ENCODE measurements at regions not wholly inside any gene's neighbourhood (a gene's known extent, or its start where the extent isn't known, plus 50 kb on each side); places are given as distances from the start of the nearest gene placed in this dataset.

- no peaks in the 10 kb centered on the region for H3K4me1 ChIP-seq (ENCODE audit: control insufficient read depth, insufficient read depth, low read length)
- no peak overlapping the region for H3K27ac ChIP-seq (ENCODE audit: low read length)
- H3K4me3 ChIP-seq (ENCODE audit: low read depth in 2 of 2, low read length in 2 of 2): no peak overlapping the region
- TF ChIP-seq TCF7L2 (IDR thresholded peaks at IDR 0.05; ENCODE audit: low read depth, low read length) (no peak), REST (IDR thresholded peaks at IDR 0.05; ENCODE audit: insufficient read depth in 1 of 2, low read depth in 2 of 2, low read length in 1 of 2) (no peak), POLR2AphosphoS5 (IDR thresholded peaks at IDR 0.05; ENCODE audit: low read depth, low read length) (no peak), SIN3A (IDR thresholded peaks at IDR 0.05; ENCODE audit: borderline replicate concordance, insufficient read depth, low read depth, low read length) (no peak), CTCF (IDR thresholded peaks at IDR 0.05) (no peak)
- BruUV-seq (replicated peaks): no TSS peak
- in situ Hi-C loops (cut with HindIII; ENCODE audit: low pct_unique_long_range_greater_than_20kb, low sequenced_read_pairs): no loop called here
- no peaks in the 10 kb centered on the region for H3K9me3 ChIP-seq (ENCODE audit: control insufficient read depth, insufficient read depth, low read depth, low read length)
- ChIA-PET POLR2A (no interaction called here), CTCF (no interaction called here)
- H3K27me3 ChIP-seq (ENCODE audit: control insufficient read depth, insufficient read depth, low read length): no peaks in the 10 kb centered on the region
- ATAC-seq (no peak), DNase-seq (ENCODE audit: low read depth, low spot score) (no peak)
- H3K36me3 ChIP-seq (ENCODE audit: control insufficient read depth, insufficient read depth, low read length): no peaks in the 10 kb centered on the region
- intact Hi-C loops (cut with micrococcal nuclease; ENCODE audit: unreplicated experiment): no loop called here
Observed at GRCh38 chr2:21567395-21567794, 443.6 kb downstream of the TDRD15 start.

GRCh38 chr2:21571686-21572085, 447.9 kb downstream of the TDRD15 start:
- CTCF ChIA-PET: no interaction called here
- no peak overlapping the region for H3K27ac ChIP-seq (ENCODE audit: low read length)
- no TSS peak for BruUV-seq (replicated peaks)

More at GRCh38 chr2:21571686-21572085, 447.9 kb downstream of the TDRD15 start:
- in situ Hi-C loops (cut with HindIII; ENCODE audit: low pct_unique_long_range_greater_than_20kb, low sequenced_read_pairs): no loop called here
- Histone ChIP-seq H3K27me3 (ENCODE audit: control insufficient read depth, insufficient read depth, low read length) (no peaks in the 10 kb centered on the region), H3K4me1 (ENCODE audit: control insufficient read depth, insufficient read depth, low read length) (no peaks in the 10 kb centered on the region), H3K36me3 (ENCODE audit: control insufficient read depth, insufficient read depth, low read length) (no peaks in the 10 kb centered on the region), H3K4me3 (ENCODE audit: low read depth in 2 of 2, low read length in 2 of 2) (no peak overlapping the region), H3K9me3 (ENCODE audit: control insufficient read depth, insufficient read depth, low read depth, low read length) (no peaks in the 10 kb centered on the region)
- TF ChIP-seq SIN3A (IDR thresholded peaks at IDR 0.05; ENCODE audit: borderline replicate concordance, insufficient read depth, low read depth, low read length): no peak
- no peak for TF ChIP-seq REST (IDR thresholded peaks at IDR 0.05; ENCODE audit: insufficient read depth in 1 of 2, low read depth in 2 of 2, low read length in 1 of 2)
- intact Hi-C loops (cut with micrococcal nuclease; ENCODE audit: unreplicated experiment): no loop called here
- POLR2A ChIA-PET: no interaction called here
- no peak for ATAC-seq
- no peak for DNase-seq (ENCODE audit: low read depth, low spot score)

Data from Panc1 (cell line).